Breast epithelium (tissue), 3 donors: ENCODE measurements at regions not wholly inside any gene's neighbourhood (a gene's known extent, or its start where the extent isn't known, plus 50 kb on each side); places are given as distances from the start of the nearest gene placed in this dataset.

Experiments used
- POLR2A ChIP-seq: fragments of 450-650 bp; IDR thresholded peaks from one replicate; pipeline ENCODE4 v1.6.1; 2016; ENCODE audit warnings: antibody characterized with exemption, mild to moderate bottlenecking, moderate library complexity
- POLR2AphosphoS5 ChIP-seq, 3 donors: sonication (generic); formaldehyde crosslinking; IDR thresholded peaks; one replicate each; pipeline ENCODE4 v1.6.1; 2017; ENCODE audit warnings: antibody characterized with exemption in 3 of 3
- TF ChIP-seq, protein P1 (sequence below), 3 donors: fragments of 450-650 bp; IDR thresholded peaks; one replicate each; pipeline ENCODE4 v1.5.1; 2016 to 2017; ENCODE audit warnings: antibody characterized with exemption in 3 of 3, mild to moderate bottlenecking in 3 of 3, moderate library complexity in 3 of 3

DNA sequence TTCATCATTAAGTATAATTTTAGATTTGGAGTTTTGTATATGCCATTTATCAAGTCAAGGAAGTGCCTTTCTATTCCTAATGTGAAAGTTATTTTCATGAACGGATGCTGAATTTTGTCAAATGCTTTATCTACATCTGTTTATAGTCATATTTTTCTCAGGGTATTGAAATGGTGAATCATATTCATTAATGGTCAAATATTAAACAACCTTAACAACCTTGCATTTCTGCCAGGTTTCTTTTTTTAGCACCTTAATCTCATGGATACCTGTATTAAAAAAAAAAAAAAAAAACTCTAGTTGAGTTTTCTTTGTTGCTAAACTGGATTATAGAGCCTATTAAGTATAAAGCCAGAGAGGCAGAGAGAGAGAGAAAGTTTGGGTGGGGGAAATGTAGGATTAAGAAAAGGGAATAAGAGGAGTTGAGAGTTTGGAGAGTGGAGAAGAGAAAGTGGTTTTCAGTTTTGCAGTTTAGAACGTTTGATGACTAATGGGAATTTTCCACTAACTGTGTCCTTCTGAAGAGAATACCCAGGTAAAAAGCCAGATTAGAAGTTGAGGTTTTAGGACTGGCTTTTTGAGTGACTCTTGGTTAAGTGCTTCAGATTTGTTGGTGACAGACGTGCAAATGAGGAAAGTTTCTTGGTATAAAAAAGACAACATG is 305.0 kb downstream of the HLX start:
- TF ChIP-seq, protein P1, sequence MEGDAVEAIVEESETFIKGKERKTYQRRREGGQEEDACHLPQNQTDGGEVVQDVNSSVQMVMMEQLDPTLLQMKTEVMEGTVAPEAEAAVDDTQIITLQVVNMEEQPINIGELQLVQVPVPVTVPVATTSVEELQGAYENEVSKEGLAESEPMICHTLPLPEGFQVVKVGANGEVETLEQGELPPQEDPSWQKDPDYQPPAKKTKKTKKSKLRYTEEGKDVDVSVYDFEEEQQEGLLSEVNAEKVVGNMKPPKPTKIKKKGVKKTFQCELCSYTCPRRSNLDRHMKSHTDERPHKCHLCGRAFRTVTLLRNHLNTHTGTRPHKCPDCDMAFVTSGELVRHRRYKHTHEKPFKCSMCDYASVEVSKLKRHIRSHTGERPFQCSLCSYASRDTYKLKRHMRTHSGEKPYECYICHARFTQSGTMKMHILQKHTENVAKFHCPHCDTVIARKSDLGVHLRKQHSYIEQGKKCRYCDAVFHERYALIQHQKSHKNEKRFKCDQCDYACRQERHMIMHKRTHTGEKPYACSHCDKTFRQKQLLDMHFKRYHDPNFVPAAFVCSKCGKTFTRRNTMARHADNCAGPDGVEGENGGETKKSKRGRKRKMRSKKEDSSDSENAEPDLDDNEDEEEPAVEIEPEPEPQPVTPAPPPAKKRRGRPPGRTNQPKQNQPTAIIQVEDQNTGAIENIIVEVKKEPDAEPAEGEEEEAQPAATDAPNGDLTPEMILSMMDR (IDR thresholded peaks at IDR 0.05), result no peak
- no peak for TF ChIP-seq POLR2AphosphoS5 (IDR thresholded peaks at IDR 0.05)
- TF ChIP-seq POLR2A, result no peak
